T-helper 2 cell treated with Interferon-gamma antibody and Interleukin-4, amounts not matched to agents 5 μg/mL and 100 μg/mL, for 36 hours (primary cell): ENCODE measurements at regions not wholly inside any gene's neighbourhood (a gene's known extent, or its start where the extent isn't known, plus 50 kb on each side); places are given as distances from the start of the nearest gene placed in this dataset.

ENCODE experiments used
- DNase-seq: peaks from one replicate; pipeline ENCODE4 v3.0.0; 2021; ENCODE audit warnings: low spot score
- H3K27ac Mint-ChIP-seq: one replicate; pipeline ENCODE4 v1.8.0; 2021; ENCODE audit warnings: mild to moderate bottlenecking, mixed read lengths
- H3K27me3 Mint-ChIP-seq: one replicate; pipeline ENCODE4 v1.8.0; 2021; ENCODE audit warnings: low read depth, mixed read lengths
- H3K36me3 Mint-ChIP-seq: one replicate; pipeline ENCODE4 v1.8.0; 2021; ENCODE audit warnings: low read depth, mixed read lengths
- H3K4me1 Mint-ChIP-seq: one replicate; pipeline ENCODE4 v1.8.0; 2021; ENCODE audit warnings: low read depth, mixed read lengths
- H3K4me3 Mint-ChIP-seq: one replicate; pipeline ENCODE4 v1.8.0; 2022; ENCODE audit warnings: mild to moderate bottlenecking, moderate library complexity, mixed read lengths
- H3K9me3 Mint-ChIP-seq: one replicate; pipeline ENCODE4 v1.8.0; 2021; ENCODE audit warnings: mixed read lengths

DNA sequence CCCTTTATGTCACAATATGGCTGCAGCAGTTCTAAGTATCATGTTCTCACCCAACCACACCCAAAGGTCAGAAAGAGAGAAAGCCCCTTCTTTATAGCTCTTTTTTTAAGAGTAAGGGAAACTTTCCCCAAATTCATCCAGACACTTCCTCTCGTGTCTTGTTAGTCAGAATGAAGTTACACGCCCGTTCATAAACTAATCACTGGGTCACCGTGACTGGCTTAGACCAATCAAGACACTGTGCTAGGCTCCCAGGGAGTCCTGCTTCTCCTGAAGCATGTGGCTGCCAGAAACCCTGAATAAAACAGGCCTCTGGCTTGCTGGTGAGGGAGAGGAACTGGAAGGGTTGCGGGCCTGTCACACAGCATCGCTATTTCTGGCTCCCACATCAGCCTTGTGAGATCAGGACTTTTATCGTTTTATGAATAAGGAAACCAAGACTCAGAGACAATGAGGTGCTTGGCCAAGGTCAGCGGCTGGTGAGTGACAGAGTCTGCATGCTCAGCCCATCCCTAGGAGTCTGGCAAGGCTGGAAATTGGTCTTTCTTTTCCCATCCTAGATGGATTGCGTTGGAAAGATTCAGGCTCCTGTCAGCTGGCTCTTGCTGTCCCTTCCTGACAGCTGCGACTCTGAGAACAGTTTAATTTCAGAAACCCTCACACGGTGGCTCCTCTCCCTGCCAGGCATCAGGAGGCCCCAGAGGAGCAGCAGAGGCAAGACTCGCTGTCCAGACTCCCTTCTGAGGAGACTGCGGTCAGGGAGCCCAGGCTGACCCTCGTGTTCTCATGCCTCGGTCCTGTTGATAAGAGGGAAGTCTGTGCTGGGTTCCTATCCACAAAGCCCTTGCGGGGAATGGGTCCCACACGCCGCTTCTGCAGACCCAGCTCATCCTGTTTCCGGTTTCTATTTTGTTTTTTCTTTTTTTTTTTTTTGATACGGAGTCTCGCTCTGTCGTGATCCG lies 104.5 kb upstream of the TAF1B start:
- DNase-seq, result no peak
- peak overlapping the region; percentile 59 for H3K4me3 Mint-ChIP-seq
- H3K9me3 Mint-ChIP-seq, result peaks cover 9% of the 10 kb centered on the region
- H3K27me3 Mint-ChIP-seq, result no peaks in the 10 kb centered on the region
- H3K4me1 Mint-ChIP-seq, result peaks cover 39% of the 10 kb centered on the region
- peaks cover 2% of the 10 kb centered on the region for H3K36me3 Mint-ChIP-seq
- H3K27ac Mint-ChIP-seq, result peak overlapping the region; percentile 88

DNA sequence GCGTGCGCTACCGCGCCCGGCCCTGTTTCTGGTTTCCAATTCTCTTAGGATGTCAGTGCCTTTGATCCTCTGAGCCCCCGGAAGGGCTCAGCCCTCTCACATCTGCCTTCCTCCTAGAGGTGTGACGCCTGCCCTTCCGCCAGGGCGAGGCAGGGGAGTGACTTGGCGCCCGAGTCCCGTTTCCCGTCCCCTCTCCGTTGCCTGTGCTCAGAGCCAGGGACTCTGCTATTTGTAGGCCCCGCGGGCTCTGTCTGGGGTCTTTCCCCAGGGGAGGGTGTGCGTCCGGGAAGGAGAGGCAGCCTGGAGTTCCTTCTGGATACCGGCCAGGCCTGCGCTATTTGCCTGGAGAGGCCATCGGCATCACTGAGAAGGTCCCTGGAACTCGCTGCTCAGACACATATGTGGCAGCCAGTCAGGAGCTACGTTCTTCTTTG lies 103.7 kb upstream of the TAF1B start:
- Mint-ChIP-seq H3K4me1 (peaks cover 39% of the 10 kb centered on the region), H3K36me3 (peaks cover 2% of the 10 kb centered on the region)
- no peak for DNase-seq

DNA sequence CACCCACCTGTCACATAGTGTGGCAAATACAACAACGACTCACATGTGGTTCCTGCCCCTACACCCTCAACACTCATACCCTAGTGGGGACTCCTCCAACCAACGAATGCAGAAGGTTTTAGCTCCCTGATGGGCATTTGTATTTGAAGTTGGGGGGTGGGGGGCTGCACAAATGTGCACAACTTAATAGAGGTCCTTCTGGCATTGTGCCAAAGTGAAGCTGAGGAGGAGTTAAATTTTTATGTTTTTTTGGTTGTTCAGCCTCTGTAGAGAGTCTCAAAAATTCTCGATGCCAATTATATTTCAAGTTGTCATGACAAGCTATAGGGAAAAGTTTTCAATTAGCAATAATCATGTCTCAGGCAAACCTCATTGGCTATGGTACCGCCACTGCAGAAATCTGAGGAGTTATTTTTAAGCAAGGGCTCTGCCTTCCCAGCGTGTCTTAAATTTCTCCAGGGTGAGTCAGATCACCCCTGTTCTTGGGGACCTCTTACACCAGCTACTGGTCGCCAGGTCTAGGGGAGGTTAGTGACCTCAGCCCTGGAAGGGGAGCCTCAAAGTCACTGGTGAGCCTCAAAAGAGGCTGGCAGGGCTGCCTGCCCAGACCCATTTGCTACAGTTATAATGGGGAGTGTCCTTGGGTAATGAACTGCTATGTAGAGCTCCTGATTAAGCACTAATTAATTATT lies 102.7 kb upstream of the TAF1B start:
- H3K27me3 Mint-ChIP-seq, result no peaks in the 10 kb centered on the region
- no peaks in the 10 kb centered on the region for H3K9me3 Mint-ChIP-seq
- no peaks in the 10 kb centered on the region for H3K36me3 Mint-ChIP-seq
- no peak overlapping the region for H3K4me3 Mint-ChIP-seq
- peaks cover 31% of the 10 kb centered on the region for H3K4me1 Mint-ChIP-seq
- no peak for DNase-seq
- no peak overlapping the region for H3K27ac Mint-ChIP-seq

More for the DNA sequence above, 103.7 kb upstream of the TAF1B start:
- H3K27me3 Mint-ChIP-seq, result no peaks in the 10 kb centered on the region
- peak overlapping the region; percentile 88 for H3K27ac Mint-ChIP-seq
- peaks cover 4% of the 10 kb centered on the region for H3K9me3 Mint-ChIP-seq
- H3K4me3 Mint-ChIP-seq, result peak overlapping the region; percentile 59

DNA sequence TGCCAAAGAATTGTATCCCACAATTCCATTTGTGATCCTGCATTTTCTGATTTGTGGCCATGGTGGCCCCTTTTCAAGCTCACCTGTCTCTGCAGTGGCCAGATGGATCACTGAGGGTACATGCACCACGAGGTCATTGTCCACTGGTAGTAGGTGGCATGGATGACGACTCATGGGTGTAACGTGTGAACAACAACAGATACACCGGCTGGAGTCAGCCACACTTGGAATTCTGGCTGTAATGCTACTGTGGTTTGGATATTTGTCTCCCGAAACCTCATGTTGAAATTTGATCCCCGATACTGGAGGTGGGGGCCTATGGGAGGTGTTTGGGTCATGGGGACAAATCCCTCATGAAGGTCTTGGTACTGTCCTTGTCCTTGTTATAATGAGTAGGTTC lies 102.2 kb upstream of the TAF1B start:
- peaks cover 25% of the 10 kb centered on the region for H3K4me1 Mint-ChIP-seq
- no peaks in the 10 kb centered on the region for H3K9me3 Mint-ChIP-seq
- no peaks in the 10 kb centered on the region for H3K27me3 Mint-ChIP-seq
- no peak overlapping the region for H3K27ac Mint-ChIP-seq
- no peaks in the 10 kb centered on the region for H3K36me3 Mint-ChIP-seq
- no peak for DNase-seq
- H3K4me3 Mint-ChIP-seq, result no peak overlapping the region

DNA sequence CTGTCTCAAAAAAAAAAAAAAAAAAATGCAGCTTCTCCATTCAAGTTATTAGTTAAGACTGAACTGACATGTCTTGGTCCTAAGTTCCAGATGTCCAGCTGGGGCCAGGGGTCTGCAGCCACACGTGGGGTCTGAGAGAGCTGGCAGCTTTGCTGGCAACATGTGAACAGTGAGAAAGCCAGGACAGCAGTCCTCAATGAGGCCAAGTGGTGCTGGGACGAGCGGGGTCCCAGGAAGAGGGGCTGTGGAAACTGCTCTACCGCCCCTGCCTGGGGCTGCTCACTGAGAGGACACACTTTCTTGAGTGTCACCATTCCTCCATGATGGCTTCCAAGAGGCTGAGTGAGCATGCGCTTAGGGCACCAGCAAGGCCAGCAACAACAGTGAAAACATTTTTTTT lies 100.7 kb upstream of the TAF1B start:
- Mint-ChIP-seq H3K27ac (no peak overlapping the region), H3K4me1 (peaks cover 14% of the 10 kb centered on the region), H3K4me3 (no peak overlapping the region), H3K9me3 (no peaks in the 10 kb centered on the region), H3K27me3 (no peaks in the 10 kb centered on the region), H3K36me3 (no peaks in the 10 kb centered on the region)
- DNase-seq, result no peak

DNA sequence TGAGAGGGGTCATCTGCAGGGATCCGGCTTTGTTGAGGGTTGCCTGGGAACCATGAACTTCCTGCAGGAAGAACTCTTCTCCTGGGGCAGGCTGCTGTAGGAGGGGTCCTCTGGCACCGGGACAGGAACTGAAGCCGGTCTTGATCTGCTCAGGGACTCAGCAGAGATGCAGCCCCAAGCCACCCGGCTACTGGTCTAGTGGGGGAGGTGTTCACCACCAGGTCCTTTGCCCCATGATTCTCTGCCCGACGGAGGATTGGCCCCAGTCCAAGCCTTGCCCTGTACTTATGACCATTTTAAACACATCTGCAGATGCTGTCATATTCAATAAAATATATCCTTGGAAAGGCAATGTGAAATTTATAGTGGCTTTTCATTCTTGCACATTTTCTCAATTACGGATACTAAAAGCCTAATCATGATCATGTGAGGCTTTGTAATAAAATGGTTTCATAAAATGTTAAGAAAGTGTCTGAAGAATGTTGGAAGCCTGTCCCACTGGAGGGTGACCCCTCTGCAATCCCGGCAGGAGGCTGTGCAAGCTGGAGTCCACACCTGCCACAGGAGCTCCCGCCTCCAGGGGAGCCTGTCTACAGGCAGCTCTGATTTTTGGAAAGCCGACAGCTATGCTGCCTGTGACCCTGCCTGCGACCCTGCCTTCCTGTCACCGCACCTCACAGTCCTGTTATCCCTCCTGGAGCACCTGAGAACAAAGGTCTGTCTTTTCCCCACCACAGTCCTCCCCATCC lies 98.8 kb upstream of the TAF1B start:
- Mint-ChIP-seq H3K27me3 (no peaks in the 10 kb centered on the region), H3K27ac (no peak overlapping the region), H3K9me3 (no peaks in the 10 kb centered on the region), H3K36me3 (no peaks in the 10 kb centered on the region), H3K4me1 (peaks cover 1% of the 10 kb centered on the region), H3K4me3 (no peak overlapping the region)
- DNase-seq, result no peak

DNA sequence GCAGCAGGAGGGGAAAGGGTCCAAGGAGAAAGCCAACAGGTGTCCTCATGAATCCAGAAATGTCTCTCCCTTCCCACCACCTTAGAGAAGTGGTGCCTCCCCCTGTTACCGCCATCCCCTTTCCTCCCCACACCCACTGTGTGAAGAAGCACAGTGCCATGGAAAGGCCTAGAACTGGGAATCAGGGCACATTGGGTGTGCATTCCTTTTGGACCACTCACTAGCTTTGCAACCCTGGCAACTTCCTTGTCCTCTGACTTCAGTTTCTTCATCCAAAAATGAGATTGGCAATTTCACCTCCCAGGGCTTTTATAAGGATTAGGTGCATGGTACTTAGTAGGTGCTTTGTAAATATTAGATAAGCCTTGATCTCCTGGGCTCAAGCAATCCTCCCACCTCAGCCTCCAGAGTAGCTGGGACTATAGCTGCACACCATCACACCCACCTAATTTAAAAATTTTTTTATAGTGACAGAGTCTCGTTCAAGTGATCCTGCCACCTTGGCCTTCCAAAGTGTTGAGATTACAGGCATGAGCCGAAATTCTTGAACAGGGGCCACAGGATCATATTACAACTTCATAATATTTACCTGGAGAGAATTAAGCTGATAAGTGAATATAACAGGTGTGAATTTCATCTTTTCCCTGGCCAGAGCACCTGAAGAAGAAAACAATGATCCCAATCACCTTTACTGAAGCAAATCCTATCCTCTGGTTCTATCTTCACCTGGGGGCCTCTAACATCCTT lies 97.9 kb upstream of the TAF1B start:
- Mint-ChIP-seq H3K9me3 (no peaks in the 10 kb centered on the region), H3K4me1 (no peaks in the 10 kb centered on the region), H3K4me3 (no peak overlapping the region), H3K36me3 (no peaks in the 10 kb centered on the region), H3K27ac (no peak overlapping the region), H3K27me3 (no peaks in the 10 kb centered on the region)
- DNase-seq, result no peak

DNA sequence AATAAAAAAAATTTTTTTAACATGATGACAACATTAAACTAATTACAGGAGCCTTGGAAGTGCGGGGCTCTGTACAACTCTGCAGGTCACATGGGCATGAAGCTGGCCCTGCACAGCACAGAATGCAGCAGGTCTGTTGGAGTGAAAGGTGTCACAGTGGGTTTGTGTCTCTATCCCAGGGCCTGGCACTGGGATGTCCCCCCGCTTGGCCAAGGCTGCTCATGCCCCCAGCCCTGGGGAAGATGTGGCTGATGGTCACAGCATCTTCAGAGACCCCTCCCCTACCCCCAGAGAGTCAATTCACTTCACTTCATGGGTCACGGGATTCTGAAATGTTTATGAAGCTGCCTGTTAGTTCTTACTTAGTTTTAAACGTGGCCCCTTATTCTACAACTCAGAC lies 95.9 kb upstream of the TAF1B start:
- no peak overlapping the region for H3K27ac Mint-ChIP-seq
- peaks cover 15% of the 10 kb centered on the region for H3K4me1 Mint-ChIP-seq

DNA sequence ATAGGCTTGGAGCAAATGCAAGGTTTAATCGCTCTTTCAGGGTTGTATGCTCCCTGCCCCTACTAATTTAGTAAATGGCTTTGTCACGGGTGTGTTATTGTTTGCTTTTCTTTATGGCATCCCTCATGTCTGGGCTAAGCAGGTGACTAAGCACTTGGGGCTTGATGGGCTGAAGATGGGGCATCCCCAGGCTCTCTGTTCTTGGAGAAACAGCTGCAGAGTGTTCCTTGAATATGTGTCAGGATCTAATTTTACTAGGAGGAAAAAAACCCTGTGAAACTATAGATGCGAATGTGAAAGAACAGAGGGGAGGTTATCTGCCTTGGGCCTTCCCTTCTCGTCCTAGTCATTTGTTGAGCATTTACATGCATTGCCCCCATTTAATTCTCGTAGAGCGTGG lies 94.7 kb upstream of the TAF1B start:
- Mint-ChIP-seq H3K27me3 (no peaks in the 10 kb centered on the region), H3K36me3 (peaks cover 1% of the 10 kb centered on the region), H3K27ac (no peak overlapping the region), H3K4me1 (peaks cover 25% of the 10 kb centered on the region), H3K4me3 (no peak overlapping the region), H3K9me3 (no peaks in the 10 kb centered on the region)
- DNase-seq, result no peak

More for the DNA sequence above, 95.9 kb upstream of the TAF1B start:
- no peak for DNase-seq
- Mint-ChIP-seq H3K27me3 (no peaks in the 10 kb centered on the region), H3K36me3 (no peaks in the 10 kb centered on the region), H3K9me3 (no peaks in the 10 kb centered on the region), H3K4me3 (no peak overlapping the region)

DNA sequence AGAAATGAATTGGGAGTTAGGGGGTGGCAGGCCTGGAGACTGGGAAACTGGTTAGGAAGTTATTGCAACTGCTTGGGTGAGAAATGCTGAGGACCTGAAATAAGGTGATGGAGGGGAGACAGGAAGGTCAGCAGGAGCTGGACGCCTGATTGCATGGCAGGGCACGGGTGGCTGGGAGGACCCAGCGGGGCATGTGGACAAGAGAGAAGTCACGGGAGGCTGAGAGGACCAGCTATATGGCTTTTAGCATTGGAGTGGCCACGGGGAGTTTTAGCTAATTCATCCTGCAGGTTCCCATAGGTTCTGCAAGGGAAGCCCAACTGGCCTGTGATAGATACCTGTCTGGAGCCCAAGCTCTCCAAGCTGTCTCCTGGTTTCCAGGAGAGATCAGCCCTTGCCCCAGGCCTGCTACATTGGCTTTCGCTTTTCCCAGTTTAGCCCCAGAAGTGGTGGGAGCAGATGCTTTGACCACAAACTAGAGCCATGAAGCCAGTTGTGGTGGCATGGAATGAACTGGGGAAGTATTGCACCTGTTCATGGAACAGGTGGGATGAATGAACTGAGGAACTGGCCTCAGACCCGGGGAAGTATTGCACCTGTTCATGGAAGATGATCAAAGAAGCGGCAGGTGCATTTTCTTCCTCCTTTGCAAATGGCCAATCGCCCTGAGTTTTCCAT lies 93.6 kb upstream of the TAF1B start:
- Mint-ChIP-seq H3K4me3 (no peak overlapping the region), H3K36me3 (peaks cover 1% of the 10 kb centered on the region), H3K4me1 (peaks cover 34% of the 10 kb centered on the region)

DNA sequence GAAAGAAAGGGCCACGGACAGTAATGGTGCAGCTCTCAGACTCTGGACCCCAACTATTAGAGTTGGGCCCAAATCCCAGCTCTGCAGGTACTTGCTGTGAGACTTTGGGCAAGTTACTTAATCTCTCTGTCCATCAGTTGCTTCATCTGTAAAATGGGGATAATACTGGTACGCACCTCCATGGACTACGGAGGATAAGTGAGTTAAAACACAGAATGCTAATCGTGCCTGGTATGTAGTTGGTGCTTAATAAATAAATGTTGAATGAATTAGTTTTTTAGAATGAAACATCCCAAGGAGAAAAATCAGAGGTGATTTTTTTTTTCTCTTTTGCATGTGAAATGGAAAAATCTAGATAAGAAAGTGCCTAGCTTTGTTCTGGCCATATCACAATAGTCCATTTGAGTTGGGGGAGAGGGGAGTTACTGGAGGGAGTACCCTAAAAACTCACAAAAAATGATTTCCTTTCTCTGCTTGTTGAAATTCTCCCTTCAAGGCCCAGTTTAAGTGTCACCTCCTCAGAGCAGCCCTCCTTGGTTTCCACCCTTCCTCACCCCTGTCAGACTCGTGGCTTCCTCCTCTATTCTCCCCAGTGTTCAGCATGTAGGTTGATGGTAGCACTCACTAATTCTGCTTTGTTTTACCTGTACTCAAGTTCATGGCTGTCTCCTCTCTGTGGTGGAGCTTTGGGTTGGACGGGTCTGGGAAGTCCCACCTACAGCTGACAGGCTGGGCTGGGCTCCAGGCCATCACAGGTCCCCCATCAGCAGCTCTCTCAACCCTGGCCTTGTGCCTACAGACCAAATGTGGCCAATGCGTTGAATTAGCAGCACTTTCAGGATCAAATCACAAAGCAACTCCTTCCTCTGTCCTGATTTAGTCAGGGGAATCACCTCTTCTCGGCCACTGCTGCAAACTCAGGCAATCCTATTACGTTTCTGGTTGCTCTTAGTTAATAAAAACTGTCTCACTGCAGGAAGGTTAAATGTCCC lies 92.8 kb upstream of the TAF1B start:
- Mint-ChIP-seq H3K9me3 (no peaks in the 10 kb centered on the region), H3K4me1 (peaks cover 38% of the 10 kb centered on the region), H3K27ac (peak overlapping the region; percentile 28), H3K36me3 (peaks cover 1% of the 10 kb centered on the region), H3K27me3 (peaks cover 4% of the 10 kb centered on the region), H3K4me3 (no peak overlapping the region)
- DNase-seq, result no peak

More for the DNA sequence above, 93.6 kb upstream of the TAF1B start:
- no peak overlapping the region for H3K27ac Mint-ChIP-seq
- DNase-seq, result no peak
- H3K9me3 Mint-ChIP-seq, result no peaks in the 10 kb centered on the region
- H3K27me3 Mint-ChIP-seq, result no peaks in the 10 kb centered on the region

DNA sequence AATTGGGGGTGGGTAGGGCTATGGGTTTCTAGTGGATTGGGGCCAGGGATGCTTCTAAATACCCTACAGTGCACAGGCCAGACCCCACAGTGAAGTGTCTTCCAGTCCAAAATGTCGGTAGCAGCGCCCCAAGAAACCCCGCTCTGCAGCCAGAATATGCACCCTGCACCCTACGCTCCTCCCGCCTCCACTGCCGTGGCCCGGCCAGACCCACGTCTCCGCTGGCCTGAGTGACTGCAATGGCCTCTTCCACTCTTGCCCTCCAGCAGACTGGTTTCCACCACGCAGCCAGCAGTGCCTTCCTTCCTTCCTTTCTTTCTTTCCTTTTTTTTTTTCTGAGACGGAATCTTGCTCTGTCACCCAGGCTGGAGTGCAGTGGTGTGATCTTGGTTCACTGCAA lies 91.4 kb upstream of the TAF1B start:
- Mint-ChIP-seq H3K9me3 (no peaks in the 10 kb centered on the region), H3K27me3 (peaks cover 9% of the 10 kb centered on the region), H3K36me3 (peaks cover 1% of the 10 kb centered on the region), H3K4me3 (no peak overlapping the region), H3K27ac (peak overlapping the region; percentile 98), H3K4me1 (peaks cover 39% of the 10 kb centered on the region)
- DNase-seq, result no peak
